HepG2 (cell line): ENCODE measurements at regions not wholly inside any gene's neighbourhood (a gene's known extent, or its start where the extent isn't known, plus 50 kb on each side); places are given as distances from the start of the nearest gene placed in this dataset.
"Not testable (repeated sequence)": the region's sequence is repeated elsewhere in the genome, so short reads cannot be mapped to it uniquely, and the experiment has no call there.

Experiments used
- ATAC-seq: fragments of 200-7000 bp; cut with Tn5 transposase; 3 replicates; pipeline ENCODE4 v1.9.1; 2020; ENCODE audit warnings: mild to moderate bottlenecking, moderate library complexity
- BruUV-seq: library from RNA; stranded (reverse); fragments of 400-500 nt; replicated peaks from 2 replicates; lab custom pipeline; 2021; lab: Mats Ljungman, UMichigan
- CTCF ChIA-PET: fragments of 300-600 bp; formaldehyde crosslinking; extraction: SDS; loops from one replicate; lab custom pipeline; 2021; ENCODE audit warnings: low total read pairs, inconsistent platforms, low intra/inter-chr PET ratio; lab: Yijun Ruan, JAX
- POLR2A ChIA-PET: fragments of 350-600 bp; sonication (Branson Sonifier 250); formaldehyde crosslinking; loops from one replicate; lab custom pipeline; 2020; ENCODE audit warnings: antibody characterized with exemption, inconsistent platforms; lab: Yijun Ruan, JAX
- DNase-seq: peaks from one replicate; pipeline ENCODE4 v3.0.0-alpha.2; 2015; ENCODE audit warnings: low spot score
- FAIRE-seq: peaks from 3 replicates; lab custom pipeline; 2011; peaks lifted over from hg19 to GRCh38; lab: Jason Lieb, UNC
- H2AFZ ChIP-seq: one replicate; pipeline ENCODE4 v1.6.1; 2011; ENCODE audit warnings: low read length, inconsistent platforms
- H3K27ac ChIP-seq: fragments of 300-600 bp; 3 replicates; pipeline ENCODE4 v1.8.0; 2011; ENCODE audit warnings: mixed run types, mild to moderate bottlenecking, mixed read lengths, low read length, inconsistent platforms; ENCODE audit not compliant: insufficient read depth; ENCODE audit errors: extremely low read length
- H3K27me3 ChIP-seq, 2 experiments: fragments of 200-600 bp in 1 of 2; 2 replicates in 1 of 2; 3 replicates in 1 of 2; pipeline versions ENCODE4 v1.6.0 to v1.8.0; 2011; ENCODE audit warnings: low read length in 2 of 2, mild to moderate bottlenecking in 2 of 2, moderate library complexity in 2 of 2, inconsistent platforms in 1 of 2; ENCODE audit not compliant: insufficient read depth in 2 of 2, control insufficient read depth in 1 of 2
- H3K36me3 ChIP-seq, 2 experiments: fragments of 200-600 bp in 1 of 2; replicated peaks in 1 of 2; 2 replicates in 1 of 2; 3 replicates in 1 of 2; pipeline versions ENCODE4 v1.5.1 to v1.8.0; 2011; ENCODE audit warnings: low read length in 2 of 2, inconsistent platforms in 1 of 2; ENCODE audit not compliant: insufficient read depth in 2 of 2, control insufficient read depth in 1 of 2
- H3K4me1 ChIP-seq: 2 replicates; pipeline ENCODE4 v1.5.1; 2012; ENCODE audit warnings: low read length, inconsistent platforms; ENCODE audit not compliant: insufficient read depth
- H3K4me2 ChIP-seq: 2 replicates; pipeline ENCODE4 v1.6.0; 2011; ENCODE audit warnings: low read depth, low read length, inconsistent platforms
- H3K4me3 ChIP-seq, 3 experiments: fragments of 200-600 bp in 1 of 3; sonication (generic), shearing (Covaris generic) in 1 of 3; replicated peaks in 1 of 3; 2 replicates each; pipeline ENCODE4 v1.5.1; 2011 to 2016; ENCODE audit warnings: low read length in 3 of 3, inconsistent platforms in 2 of 3, low read depth in 2 of 3, mild to moderate bottlenecking in 2 of 3, control low read depth in 1 of 3, mixed read lengths in 1 of 3; ENCODE audit not compliant: insufficient read depth in 1 of 3
- H3K79me2 ChIP-seq: one replicate; pipeline ENCODE4 v1.6.1; 2011; ENCODE audit warnings: low read length, inconsistent platforms; ENCODE audit not compliant: insufficient read depth
- H3K9ac ChIP-seq: 2 replicates; pipeline ENCODE4 v1.6.0; 2011; ENCODE audit warnings: mild to moderate bottlenecking, low read depth, low read length, inconsistent platforms; ENCODE audit not compliant: insufficient read depth
- H3K9me3 ChIP-seq: 2 replicates; pipeline ENCODE4 v1.5.1; 2012; ENCODE audit warnings: mild to moderate bottlenecking, low read length
- H4K20me1 ChIP-seq: 2 replicates; pipeline ENCODE4 v1.6.0; 2011; ENCODE audit warnings: inconsistent platforms, mild to moderate bottlenecking, low read length, moderate library complexity; ENCODE audit not compliant: insufficient read depth
- CEBPG ChIP-seq: IDR thresholded peaks from 2 replicates; pipeline ENCODE4 v1.6.1; 2016
- CENPT ChIP-seq: sonication (generic); formaldehyde crosslinking; IDR thresholded peaks from 2 replicates; pipeline ENCODE4 v1.8.0; 2022; ENCODE audit warnings: low read depth, mild to moderate bottlenecking, moderate library complexity, missing genetic modification reagents
- IKZF5 ChIP-seq: IDR thresholded peaks from 2 replicates; pipeline ENCODE4 v1.6.1; 2018; ENCODE audit warnings: missing genetic modification reagents, mild to moderate bottlenecking, missing compliant biosample characterization
- SRSF9 ChIP-seq: fragments of 200-400 bp; formaldehyde crosslinking; IDR thresholded peaks from 2 replicates; pipeline ENCODE4 v1.6.1; 2018; ENCODE audit warnings: borderline replicate concordance, mild to moderate bottlenecking, low read depth, low read length; ENCODE audit not compliant: insufficient read depth, poor library complexity, severe bottlenecking
- TEAD2 ChIP-seq: sonication (generic); formaldehyde crosslinking; IDR thresholded peaks from 2 replicates; pipeline ENCODE4 v1.9.0; 2021; ENCODE audit warnings: missing genetic modification reagents
- TSC22D2 ChIP-seq: sonication (generic); formaldehyde crosslinking; IDR thresholded peaks from 2 replicates; pipeline ENCODE4 v1.5.1; 2020; ENCODE audit warnings: missing genetic modification reagents, mild to moderate bottlenecking, borderline replicate concordance
- ZBTB4 ChIP-seq: sonication (generic); formaldehyde crosslinking; IDR thresholded peaks from 2 replicates; pipeline ENCODE4 v1.4.0; 2020; ENCODE audit warnings: missing genetic modification reagents, mild to moderate bottlenecking, borderline replicate concordance
- WGBS: methylation state at CpG from one replicate; pipeline ENCODE4 v1.1.6; 2017; ENCODE audit warnings: low lambda C conversion rate; 5-methylcytosine and 5-hydroxymethylcytosine counted together
- in situ Hi-C: cut with HindIII; loops from 2 replicates; pipeline ENCODE4 v1.10.0; 2017; ENCODE audit warnings: low pct_unique_long_range_greater_than_20kb; ENCODE audit not compliant: extremely low pct_ligation_motif_present
- intact Hi-C: fragments of 100-400 bp; cut with micrococcal nuclease; formaldehyde crosslinking; loops from one replicate; pipeline ENCODE4 v1.10.0; 2022; ENCODE audit not compliant: unreplicated experiment

GRCh38 chr14:48703728-48704467 lies 882.3 kb downstream of the RPS29 start (continued):
- no peak for TF ChIP-seq ZBTB4 (CRISPR knock-in tag)

GRCh38 chr14:48697362-48697761 lies 888.8 kb downstream of the RPS29 start:
- DNase-seq, H3K4me1 ChIP-seq, BruUV-seq, H2AFZ ChIP-seq, H3K4me3 ChIP-seq, ATAC-seq, intact Hi-C loops, H4K20me1 ChIP-seq, POLR2A ChIA-PET, H3K4me2 ChIP-seq, H3K27me3 ChIP-seq, CTCF ChIA-PET, in situ Hi-C loops, H3K27ac ChIP-seq, H3K79me2 ChIP-seq, FAIRE-seq, H3K36me3 ChIP-seq, H3K9ac ChIP-seq: not testable (repeated sequence)
- 0% methylated on average over 1 of the region's 6 CpGs for WGBS
- H3K9me3 ChIP-seq, result peaks cover 26% of the 10 kb centered on the region; the same call in 1 of the 2 replicates

GRCh38 chr14:48693793-48694192 lies 892.4 kb downstream of the RPS29 start:
- H4K20me1 ChIP-seq, result no peaks in the 10 kb centered on the region
- in situ Hi-C loops (no loop called here), intact Hi-C loops (no loop called here)
- peaks cover 31% of the 10 kb centered on the region; the same call in 1 of the 2 replicates for H3K9me3 ChIP-seq
- no peak overlapping the region for H3K9ac ChIP-seq
- no peaks in the 10 kb centered on the region; a peak in 1 of 5 replicates for H3K27me3 ChIP-seq
- no peak overlapping the region for H3K4me2 ChIP-seq
- DNase-seq (no peak), ATAC-seq (no peak), FAIRE-seq (no peak)
- ChIA-PET POLR2A (no interaction called here), CTCF (no interaction called here)
- no TSS peak for BruUV-seq
- H3K79me2 ChIP-seq, result no peaks in the 10 kb centered on the region
- H3K4me1 ChIP-seq, result no peaks in the 10 kb centered on the region
- no peak overlapping the region for H3K27ac ChIP-seq
- no peak overlapping the region for H3K4me3 ChIP-seq
- TF ChIP-seq TSC22D2, result no peak
- TF ChIP-seq TEAD2 (CRISPR knock-in tag), result no peak
- TF ChIP-seq CENPT (CRISPR knock-in tag), result no peak
- no peak for TF ChIP-seq IKZF5
- TF ChIP-seq SRSF9, result no peak
- no peak for TF ChIP-seq CEBPG (CRISPR knock-in tag)
- 0% methylated on average over 1 of the region's 1 CpG for WGBS
- no peaks in the 10 kb centered on the region for H3K36me3 ChIP-seq
- no peak overlapping the region for H2AFZ ChIP-seq
